Rectal smooth muscle tissue (tissue), 1 donor: ENCODE measurements at regions not wholly inside any gene's neighbourhood (a gene's known extent, or its start where the extent isn't known, plus 50 kb on each side); places are given as distances from the start of the nearest gene placed in this dataset.

ENCODE experiments used
- H3K27ac ChIP-seq: one replicate; pipeline ENCODE4 v1.7.0; 2013; ENCODE audit warnings: low read depth, low read length, inconsistent platforms
- H3K27me3 ChIP-seq: one replicate; pipeline ENCODE4 v1.7.0; 2013; ENCODE audit warnings: low read length; ENCODE audit not compliant: control insufficient read depth, insufficient read depth
- H3K36me3 ChIP-seq: one replicate; pipeline ENCODE4 v1.7.0; 2013; ENCODE audit warnings: low read length; ENCODE audit not compliant: control insufficient read depth, insufficient read depth
- H3K4me1 ChIP-seq: one replicate; pipeline ENCODE4 v1.7.0; 2013; ENCODE audit warnings: low read length; ENCODE audit not compliant: control insufficient read depth, insufficient read depth
- H3K4me3 ChIP-seq: one replicate; pipeline ENCODE4 v1.7.0; 2013; ENCODE audit warnings: low read length
- H3K9ac ChIP-seq: one replicate; pipeline ENCODE4 v1.7.0; 2013; ENCODE audit warnings: low read length

GRCh38 chr9:118575341-118576070, 793.7 kb downstream of the BRINP1 start:
- Histone ChIP-seq H3K27ac (no peak overlapping the region), H3K36me3 (no peaks in the 10 kb centered on the region)

GRCh38 chr9:118577121-118577520, 792.1 kb downstream of the BRINP1 start:
- Histone ChIP-seq H3K4me3 (no peak overlapping the region), H3K27me3 (no peaks in the 10 kb centered on the region), H3K9ac (no peak overlapping the region), H3K27ac (no peak overlapping the region), H3K36me3 (no peaks in the 10 kb centered on the region), H3K4me1 (no peaks in the 10 kb centered on the region)

More at GRCh38 chr9:118575341-118576070, 793.7 kb downstream of the BRINP1 start:
- no peaks in the 10 kb centered on the region for H3K4me1 ChIP-seq
- no peak overlapping the region for H3K4me3 ChIP-seq
- no peak overlapping the region for H3K9ac ChIP-seq
- no peaks in the 10 kb centered on the region for H3K27me3 ChIP-seq

- no peaks in the 10 kb centered on the region for H3K36me3 ChIP-seq
- H3K9ac ChIP-seq: no peak overlapping the region
- H3K4me1 ChIP-seq: no peaks in the 10 kb centered on the region
- H3K27ac ChIP-seq: no peak overlapping the region
- H3K4me3 ChIP-seq: no peak overlapping the region
- H3K27me3 ChIP-seq: no peaks in the 10 kb centered on the region
Observed at GRCh38 chr9:118578467-118578866, 790.8 kb downstream of the BRINP1 start.

- H3K4me1 ChIP-seq: no peaks in the 10 kb centered on the region
- H3K27me3 ChIP-seq: no peaks in the 10 kb centered on the region
- no peak overlapping the region for H3K27ac ChIP-seq
- no peaks in the 10 kb centered on the region for H3K36me3 ChIP-seq
- H3K9ac ChIP-seq: no peak overlapping the region
- no peak overlapping the region for H3K4me3 ChIP-seq
Observed at GRCh38 chr9:118583414-118583813, 785.8 kb downstream of the BRINP1 start.

- Histone ChIP-seq H3K27ac (no peak overlapping the region), H3K4me3 (no peak overlapping the region), H3K9ac (no peak overlapping the region), H3K4me1 (no peaks in the 10 kb centered on the region), H3K27me3 (no peaks in the 10 kb centered on the region), H3K36me3 (no peaks in the 10 kb centered on the region)
Observed at GRCh38 chr9:118586978-118587377, 782.3 kb downstream of the BRINP1 start.

GRCh38 chr9:118594428-118594827, 774.8 kb downstream of the BRINP1 start:
- Histone ChIP-seq H3K4me1 (no peaks in the 10 kb centered on the region), H3K27ac (no peak overlapping the region), H3K9ac (no peak overlapping the region), H3K36me3 (no peaks in the 10 kb centered on the region), H3K4me3 (no peak overlapping the region), H3K27me3 (no peaks in the 10 kb centered on the region)

- Histone ChIP-seq H3K36me3 (no peaks in the 10 kb centered on the region), H3K27me3 (no peaks in the 10 kb centered on the region), H3K27ac (no peak overlapping the region), H3K9ac (no peak overlapping the region), H3K4me3 (no peak overlapping the region), H3K4me1 (no peaks in the 10 kb centered on the region)
Observed at GRCh38 chr9:118595719-118596305, 773.4 kb downstream of the BRINP1 start.

- no peak overlapping the region for H3K9ac ChIP-seq
- H3K27me3 ChIP-seq: no peaks in the 10 kb centered on the region
- H3K36me3 ChIP-seq: no peaks in the 10 kb centered on the region
- no peaks in the 10 kb centered on the region for H3K4me1 ChIP-seq
- H3K4me3 ChIP-seq: no peak overlapping the region
- H3K27ac ChIP-seq: no peak overlapping the region
Observed at GRCh38 chr9:118596374-118597015, 772.7 kb downstream of the BRINP1 start.

GRCh38 chr9:118606668-118607067, 762.6 kb downstream of the BRINP1 start:
- no peaks in the 10 kb centered on the region for H3K4me1 ChIP-seq
- no peaks in the 10 kb centered on the region for H3K27me3 ChIP-seq
- no peak overlapping the region for H3K9ac ChIP-seq
- no peak overlapping the region for H3K4me3 ChIP-seq
- no peaks in the 10 kb centered on the region for H3K36me3 ChIP-seq
- H3K27ac ChIP-seq: no peak overlapping the region

GRCh38 chr9:118609355-118610044, 759.7 kb downstream of the BRINP1 start:
- Histone ChIP-seq H3K27me3 (no peaks in the 10 kb centered on the region), H3K36me3 (no peaks in the 10 kb centered on the region), H3K4me3 (no peak overlapping the region), H3K9ac (no peak overlapping the region), H3K4me1 (peaks cover 5% of the 10 kb centered on the region), H3K27ac (no peak overlapping the region)

- no peak overlapping the region for H3K27ac ChIP-seq
Observed at GRCh38 chr9:118612201-118612600, 757.0 kb downstream of the BRINP1 start.

GRCh38 chr9:118613996-118614395, 755.2 kb downstream of the BRINP1 start:
- Histone ChIP-seq H3K36me3 (no peaks in the 10 kb centered on the region), H3K27ac (no peak overlapping the region), H3K4me1 (peaks cover 5% of the 10 kb centered on the region), H3K4me3 (no peak overlapping the region), H3K9ac (no peak overlapping the region), H3K27me3 (no peaks in the 10 kb centered on the region)

More at GRCh38 chr9:118612201-118612600, 757.0 kb downstream of the BRINP1 start:
- H3K27me3 ChIP-seq: no peaks in the 10 kb centered on the region
- H3K4me3 ChIP-seq: no peak overlapping the region
- H3K9ac ChIP-seq: no peak overlapping the region
- H3K4me1 ChIP-seq: peaks cover 5% of the 10 kb centered on the region
- H3K36me3 ChIP-seq: no peaks in the 10 kb centered on the region
